ENCODE measurements at regions not wholly inside any gene's neighbourhood (a gene's known extent, or its start where the extent isn't known, plus 50 kb on each side); places are given as distances from the start of the nearest gene placed in this dataset.
A peak's percentile ranks its signal among the peaks of the same experiment; 100 is the strongest.

DNA sequence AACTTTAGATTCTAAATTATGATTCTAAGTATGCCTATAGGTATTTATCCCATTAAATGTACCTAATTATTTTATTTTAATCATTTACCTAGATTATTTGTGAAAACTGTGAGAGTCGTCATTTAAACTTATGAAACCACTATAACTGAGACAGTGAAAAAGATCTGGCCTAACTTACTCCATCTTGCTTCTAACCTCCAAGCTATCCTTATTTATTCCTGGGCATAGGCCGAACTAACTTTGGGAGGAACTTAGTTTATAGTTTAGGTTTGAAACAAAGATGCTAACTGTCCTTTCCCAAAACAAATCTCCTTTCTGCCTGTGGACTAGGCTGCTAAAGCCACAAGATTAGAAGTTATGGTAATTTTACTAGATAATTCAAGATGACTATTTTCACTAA is 79.7 kb upstream of the PPP2R5C start (continued):
- TF ChIP-seq NRF1 (conservative IDR thresholded peaks at IDR 0.05; ENCODE audit: low read depth, low read length) (no peak), POLR2A (IDR thresholded peaks at IDR 0.05; ENCODE audit: low read depth, low read length) (no peak), GATAD2B (conservative IDR thresholded peaks at IDR 0.05; ENCODE audit: low read depth) (no peak), ZNF274 (IDR thresholded peaks at IDR 0.05; ENCODE audit: insufficient read depth, insufficient read length) (no peak)

GRCh38 chr14:101683365-101683764 is 78.1 kb upstream of the PPP2R5C start:
- BruUV-seq (replicated peaks) = no TSS peak
- CTCF ChIA-PET = no interaction called here
- no peak for TF ChIP-seq POLR2AphosphoS2 (IDR thresholded peaks at IDR 0.05; ENCODE audit: low read depth, low read length)
- no peak for TF ChIP-seq ATF7 (IDR thresholded peaks at IDR 0.05; ENCODE audit: low read depth)
- TF ChIP-seq KDM1A (IDR thresholded peaks at IDR 0.05; ENCODE audit: borderline replicate concordance) = no peak
- 0 out of 2 replicates have a peak, but pooled peaks have one; percentile 24 for TF ChIP-seq NFIC (IDR thresholded peaks at IDR 0.05; ENCODE audit: low read depth, low read length)
- TF ChIP-seq NR2C2 (IDR thresholded peaks at IDR 0.05; ENCODE audit: borderline replicate concordance, control insufficient read depth, insufficient read length, low read depth) = peak; percentile 48
- TF ChIP-seq RAD51 (IDR thresholded peaks at IDR 0.05) = no peak
- TF ChIP-seq, protein P1, sequence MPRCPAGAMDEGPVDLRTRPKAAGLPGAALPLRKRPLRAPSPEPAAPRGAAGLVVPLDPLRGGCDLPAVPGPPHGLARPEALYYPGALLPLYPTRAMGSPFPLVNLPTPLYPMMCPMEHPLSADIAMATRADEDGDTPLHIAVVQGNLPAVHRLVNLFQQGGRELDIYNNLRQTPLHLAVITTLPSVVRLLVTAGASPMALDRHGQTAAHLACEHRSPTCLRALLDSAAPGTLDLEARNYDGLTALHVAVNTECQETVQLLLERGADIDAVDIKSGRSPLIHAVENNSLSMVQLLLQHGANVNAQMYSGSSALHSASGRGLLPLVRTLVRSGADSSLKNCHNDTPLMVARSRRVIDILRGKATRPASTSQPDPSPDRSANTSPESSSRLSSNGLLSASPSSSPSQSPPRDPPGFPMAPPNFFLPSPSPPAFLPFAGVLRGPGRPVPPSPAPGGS (IDR thresholded peaks at IDR 0.05; ENCODE audit: borderline replicate concordance, insufficient read depth, low read depth, low read length, poor library complexity, severe bottlenecking) = peak; percentile 59

More at GRCh38 chr14:101683365-101683764, 78.1 kb upstream of the PPP2R5C start:
- ChIA-PET RAD21 (ENCODE audit: unreplicated experiment) (no interaction called here), SMC1A (ENCODE audit: uncharacterized antibody, unreplicated experiment) (no interaction called here), POLR2A (interaction anchor here (0.6 kb wide), 1 partner anchor 56 kb away, joined by 3 read pairs; no protein-coding TSS in a partner anchor)
- FAIRE-seq = no peak
- Histone ChIP-seq H3K4me3 (no peak overlapping the region), H3K36me3 (ENCODE audit: control insufficient read depth in 2 of 2, insufficient read depth in 2 of 2, low read length in 1 of 2) (no peaks in the 10 kb centered on the region), H2AFZ (ENCODE audit: control insufficient read depth, low read depth, low read length) (no peak overlapping the region), H4K20me1 (ENCODE audit: control insufficient read depth, insufficient read depth) (no peaks in the 10 kb centered on the region), H3K4me2 (ENCODE audit: control insufficient read depth, insufficient read depth) (no peak overlapping the region), H3K9ac (ENCODE audit: control insufficient read depth, insufficient read depth, low read length) (no peak overlapping the region), H3K27ac (ENCODE audit: control insufficient read depth, insufficient read depth) (no peak overlapping the region), H3K9me3 (replicated peaks; ENCODE audit: control insufficient read depth, insufficient read depth, low read length) (no peaks in the 10 kb centered on the region), H3K27me3 (replicated peaks in 1 of 2; ENCODE audit: control insufficient read depth in 2 of 2, insufficient read depth in 2 of 2, low read length in 1 of 2) (no peaks in the 10 kb centered on the region), H3K79me2 (ENCODE audit: control insufficient read depth, insufficient read depth, low read length) (no peaks in the 10 kb centered on the region), H3K4me1 (ENCODE audit: control insufficient read depth, insufficient read depth, low read length) (no peaks in the 10 kb centered on the region)
- ATAC-seq = no peak
- intact Hi-C loops (cut with micrococcal nuclease; ENCODE audit: unreplicated experiment) (no loop called here), in situ Hi-C loops (cut with MboI) (no loop called here)
- 52% methylated on average over 6 of the region's 6 CpGs for WGBS (ENCODE audit: insufficient coverage, insufficient replicate concordance, low lambda C conversion rate, missing lambda C conversion rate)
- DNase-seq (ENCODE audit: low read depth, low spot score) = no peak

Data from GM12878 (cell line).